Natural killer cell (primary cell): ENCODE measurements at regions not wholly inside any gene's neighbourhood (a gene's known extent, or its start where the extent isn't known, plus 50 kb on each side); places are given as distances from the start of the nearest gene placed in this dataset.

Experiments
- ATAC-seq, 3 donors: fragments of 150-1000 bp in 2 of 3; fragments of 200-7000 bp in 1 of 3; cut with Tn5 transposase; 1 replicate in 1 of 3; 2 replicates in 2 of 3; pipeline ENCODE4 v1.10.0; 2021; ENCODE audit warnings: mild to moderate bottlenecking in 2 of 3, moderate library complexity in 2 of 3
- DNase-seq, 2 donors: peaks; one replicate each; pipeline versions ENCODE4 v3.0.0 to v3.0.0-alpha.2; 2013 to 2021; ENCODE audit warnings: mixed read lengths in 1 of 2
- H3K27ac ChIP-seq: one replicate; pipeline ENCODE4 v1.5.1; 2013; ENCODE audit warnings: mild to moderate bottlenecking, low read length
- H3K27me3 ChIP-seq: one replicate; pipeline ENCODE4 v1.6.1; 2013; ENCODE audit warnings: low read length; ENCODE audit not compliant: control insufficient read depth, insufficient read depth
- H3K36me3 ChIP-seq: one replicate; pipeline ENCODE4 v1.6.1; 2013; ENCODE audit warnings: low read length; ENCODE audit not compliant: control insufficient read depth, insufficient read depth
- H3K4me1 ChIP-seq: one replicate; pipeline ENCODE4 v1.6.1; 2013; ENCODE audit warnings: low read length; ENCODE audit not compliant: control insufficient read depth, insufficient read depth
- H3K4me3 ChIP-seq: one replicate; pipeline ENCODE4 v1.5.1; 2013; ENCODE audit warnings: low read length
- H3K9me3 ChIP-seq: one replicate; pipeline ENCODE4 v1.6.1; 2013; ENCODE audit warnings: low read length; ENCODE audit not compliant: control insufficient read depth, insufficient read depth
- H3K27ac Mint-ChIP-seq, 2 donors: one replicate each; pipeline ENCODE4 v1.8.0; 2022; ENCODE audit warnings: mild to moderate bottlenecking in 2 of 2, mixed read lengths in 2 of 2, moderate library complexity in 1 of 2
- H3K27me3 Mint-ChIP-seq, 2 donors: one replicate each; pipeline ENCODE4 v1.8.0; 2022; ENCODE audit warnings: low read depth in 2 of 2, mixed read lengths in 2 of 2
- H3K36me3 Mint-ChIP-seq: one replicate; pipeline ENCODE4 v1.8.0; 2022; ENCODE audit warnings: mixed read lengths
- H3K4me1 Mint-ChIP-seq, 2 donors: one replicate each; pipeline ENCODE4 v1.8.0; 2022; ENCODE audit warnings: mixed read lengths in 2 of 2
- H3K4me3 Mint-ChIP-seq: one replicate; pipeline ENCODE4 v1.8.0; 2022; ENCODE audit warnings: mild to moderate bottlenecking, moderate library complexity, mixed read lengths
- H3K9me3 Mint-ChIP-seq, 2 donors: one replicate each; pipeline ENCODE4 v1.8.0; 2022; ENCODE audit warnings: mixed read lengths in 2 of 2
- WGBS: methylation state at CpG from one replicate; pipeline ENCODE4 v1.1.7; 2013; ENCODE audit warnings: missing lambda C conversion rate; ENCODE audit not compliant: insufficient coverage; 5-methylcytosine and 5-hydroxymethylcytosine counted together
- intact Hi-C: fragments of 100-400 bp; cut with micrococcal nuclease; formaldehyde crosslinking; loops from one replicate; pipeline ENCODE4 v1.14.2; 2022
- TF ChIP-seq, protein P1 (sequence below): fragments of 200-600 bp; IDR thresholded peaks from one replicate; pipeline ENCODE4 v1.8.0; 2022; ENCODE audit warnings: antibody characterized with exemption

DNA sequence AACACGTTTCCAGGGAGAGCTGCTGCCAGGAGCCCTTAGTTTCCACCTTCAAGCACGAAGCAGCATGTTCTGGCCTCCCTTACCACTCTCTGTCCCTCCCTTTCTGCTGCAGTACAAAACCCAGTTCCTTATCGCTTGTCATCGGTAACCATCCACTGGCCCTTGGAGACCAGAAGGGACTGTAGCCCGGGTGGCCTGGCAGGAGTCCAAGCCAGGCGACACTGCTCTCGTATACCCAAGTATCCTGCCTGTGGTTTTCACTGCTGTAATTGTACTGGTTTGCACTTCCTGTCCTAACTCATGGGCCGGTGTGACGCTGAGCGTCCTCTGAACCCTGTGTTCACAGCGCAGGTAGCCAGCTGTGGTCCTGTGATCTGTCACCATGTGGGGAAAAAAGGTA is 81.1 kb downstream of the MAF start:
- DNase-seq = peak; percentile 18 to 21
- intact Hi-C loops = no loop called here
- under 1% methylated on average over 11 of the region's 11 CpGs for WGBS

DNA sequence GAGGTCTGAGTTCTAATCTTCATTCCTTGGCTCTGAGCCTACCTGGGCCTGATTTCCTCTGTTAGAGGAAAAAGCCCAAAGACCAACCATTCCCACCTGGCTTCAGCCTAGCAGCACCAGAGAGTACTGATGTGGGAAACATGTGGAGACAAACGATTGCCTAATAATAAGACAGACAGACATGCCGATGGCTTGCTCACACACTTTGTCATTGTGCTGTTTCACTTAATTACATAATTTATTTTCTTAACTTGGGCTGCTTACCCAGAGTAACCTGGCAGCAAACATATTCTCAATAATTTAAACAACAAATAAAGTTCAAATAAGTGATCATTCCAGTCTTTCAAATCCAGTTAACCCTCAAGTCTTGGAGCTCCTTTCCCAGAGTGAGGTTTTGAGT is 83.4 kb downstream of the MAF start:
- H3K4me1 Mint-ChIP-seq = peaks cover 16 to 19% of the 10 kb centered on the region in 2 donors
- H3K27me3 ChIP-seq = peaks cover 8% of the 10 kb centered on the region
- H3K4me1 ChIP-seq = peaks cover 21% of the 10 kb centered on the region
- no peaks in the 10 kb centered on the region for H3K9me3 Mint-ChIP-seq
- no peak overlapping the region for H3K4me3 ChIP-seq
- 85% methylated on average over 2 of the region's 2 CpGs for WGBS
- intact Hi-C loops = no loop called here
- ATAC-seq (no peak), DNase-seq (no peak)
- no peak overlapping the region for H3K27ac ChIP-seq
- H3K27me3 Mint-ChIP-seq = peaks cover 16 to 39% of the 10 kb centered on the region in 2 donors
- TF ChIP-seq, protein P1, sequence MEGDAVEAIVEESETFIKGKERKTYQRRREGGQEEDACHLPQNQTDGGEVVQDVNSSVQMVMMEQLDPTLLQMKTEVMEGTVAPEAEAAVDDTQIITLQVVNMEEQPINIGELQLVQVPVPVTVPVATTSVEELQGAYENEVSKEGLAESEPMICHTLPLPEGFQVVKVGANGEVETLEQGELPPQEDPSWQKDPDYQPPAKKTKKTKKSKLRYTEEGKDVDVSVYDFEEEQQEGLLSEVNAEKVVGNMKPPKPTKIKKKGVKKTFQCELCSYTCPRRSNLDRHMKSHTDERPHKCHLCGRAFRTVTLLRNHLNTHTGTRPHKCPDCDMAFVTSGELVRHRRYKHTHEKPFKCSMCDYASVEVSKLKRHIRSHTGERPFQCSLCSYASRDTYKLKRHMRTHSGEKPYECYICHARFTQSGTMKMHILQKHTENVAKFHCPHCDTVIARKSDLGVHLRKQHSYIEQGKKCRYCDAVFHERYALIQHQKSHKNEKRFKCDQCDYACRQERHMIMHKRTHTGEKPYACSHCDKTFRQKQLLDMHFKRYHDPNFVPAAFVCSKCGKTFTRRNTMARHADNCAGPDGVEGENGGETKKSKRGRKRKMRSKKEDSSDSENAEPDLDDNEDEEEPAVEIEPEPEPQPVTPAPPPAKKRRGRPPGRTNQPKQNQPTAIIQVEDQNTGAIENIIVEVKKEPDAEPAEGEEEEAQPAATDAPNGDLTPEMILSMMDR = no peak
- H3K4me3 Mint-ChIP-seq = no peak overlapping the region
- H3K9me3 ChIP-seq = no peaks in the 10 kb centered on the region
- H3K27ac Mint-ChIP-seq = no peak overlapping the region
- H3K36me3 Mint-ChIP-seq = no peaks in the 10 kb centered on the region
- H3K36me3 ChIP-seq = no peaks in the 10 kb centered on the region

More for the DNA sequence above, 81.1 kb downstream of the MAF start:
- peak overlapping the region in 1 of 2 donors; percentile 71 for H3K27ac Mint-ChIP-seq
- Histone ChIP-seq H3K4me1 (peaks cover 21% of the 10 kb centered on the region), H3K27ac (no peak overlapping the region), H3K27me3 (peaks cover 8% of the 10 kb centered on the region), H3K36me3 (no peaks in the 10 kb centered on the region), H3K9me3 (no peaks in the 10 kb centered on the region), H3K4me3 (no peak overlapping the region)
- peak; percentile 63 to 83 (median 63) for ATAC-seq
- no peaks in the 10 kb centered on the region for H3K36me3 Mint-ChIP-seq
- peaks cover 16 to 19% of the 10 kb centered on the region in 2 donors for H3K4me1 Mint-ChIP-seq
- TF ChIP-seq, protein P1 = no peak
- H3K27me3 Mint-ChIP-seq = peaks cover 15 to 33% of the 10 kb centered on the region in 2 donors
- H3K4me3 Mint-ChIP-seq = peak overlapping the region; percentile 69
- no peaks in the 10 kb centered on the region for H3K9me3 Mint-ChIP-seq

DNA sequence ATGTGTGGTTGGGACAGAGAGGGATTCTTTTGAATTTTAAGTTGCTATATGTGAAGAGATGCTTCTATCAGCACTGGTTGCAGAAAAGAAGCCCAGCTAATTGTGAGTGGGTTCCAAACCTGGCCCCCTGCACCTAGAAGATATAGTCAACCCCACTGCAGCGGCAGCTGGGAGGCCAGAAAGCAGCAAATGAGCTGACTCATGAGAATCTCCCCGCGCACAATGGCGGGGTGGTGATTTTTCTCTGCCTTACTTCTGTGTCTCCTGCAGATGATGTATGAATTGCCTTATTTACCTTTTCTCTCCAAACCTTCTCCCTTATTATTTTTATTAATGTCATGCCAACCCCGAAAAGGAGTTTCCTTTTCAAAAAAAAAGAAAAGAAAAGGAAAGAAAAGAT is 89.7 kb downstream of the MAF start:
- no peak for DNase-seq
- Mint-ChIP-seq H3K9me3 (no peaks in the 10 kb centered on the region), H3K4me1 (no peaks in the 10 kb centered on the region), H3K4me3 (no peak overlapping the region), H3K27ac (no peak overlapping the region), H3K27me3 (peaks cover 19 to 30% of the 10 kb centered on the region in 2 donors), H3K36me3 (no peaks in the 10 kb centered on the region)
- intact Hi-C loops = no loop called here
- Histone ChIP-seq H3K4me1 (no peaks in the 10 kb centered on the region), H3K9me3 (no peaks in the 10 kb centered on the region), H3K36me3 (no peaks in the 10 kb centered on the region), H3K27me3 (peaks cover 3% of the 10 kb centered on the region), H3K27ac (no peak overlapping the region), H3K4me3 (no peak overlapping the region)
- 95% methylated on average over 4 of the region's 5 CpGs for WGBS
- TF ChIP-seq, protein P1 = no peak
- ATAC-seq = no peak

DNA sequence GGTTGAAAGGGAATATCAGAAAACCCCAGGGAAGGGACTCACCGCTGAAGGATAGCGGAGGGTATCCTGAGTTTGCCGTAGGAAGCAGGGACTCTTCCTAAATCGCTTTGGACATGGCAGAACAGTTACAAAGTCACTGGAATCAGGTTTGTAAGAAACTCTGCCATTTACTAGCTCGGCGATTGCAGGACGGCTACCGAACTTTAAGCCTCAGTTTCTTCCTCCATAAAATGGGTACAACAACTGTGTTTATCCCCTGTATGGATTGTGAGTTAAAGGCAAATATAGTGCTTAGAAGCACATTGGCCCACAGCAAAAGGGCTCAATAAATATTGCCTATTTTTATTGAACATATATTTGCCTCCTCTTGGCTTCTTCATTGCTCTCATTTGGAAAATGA is 90.6 kb downstream of the MAF start:
- H3K4me3 ChIP-seq = no peak overlapping the region
- TF ChIP-seq, protein P1 = no peak
- peaks cover 23 to 24% of the 10 kb centered on the region in 2 donors for H3K27me3 Mint-ChIP-seq
- H3K9me3 ChIP-seq = no peaks in the 10 kb centered on the region
- no peak overlapping the region for H3K27ac Mint-ChIP-seq
- no peaks in the 10 kb centered on the region for H3K9me3 Mint-ChIP-seq
- no peaks in the 10 kb centered on the region for H3K27me3 ChIP-seq
- no peak overlapping the region for H3K4me3 Mint-ChIP-seq
- WGBS = 95% methylated on average over 8 of the region's 8 CpGs
- H3K36me3 ChIP-seq = no peaks in the 10 kb centered on the region
- no peaks in the 10 kb centered on the region for H3K4me1 Mint-ChIP-seq
- DNase-seq (no peak), ATAC-seq (no peak)
- no peak overlapping the region for H3K27ac ChIP-seq
- no peaks in the 10 kb centered on the region for H3K4me1 ChIP-seq
- intact Hi-C loops = no loop called here
- H3K36me3 Mint-ChIP-seq = no peaks in the 10 kb centered on the region
